H4 (cell line): ENCODE measurements at regions not wholly inside any gene's neighbourhood (a gene's known extent, or its start where the extent isn't known, plus 50 kb on each side); places are given as distances from the start of the nearest gene placed in this dataset.
"Not testable (repeated sequence)": the region's sequence is repeated elsewhere in the genome, so short reads cannot be mapped to it uniquely, and the experiment has no call there.

Experiments
- DNase-seq: peaks from one replicate; pipeline ENCODE4 v3.0.0-alpha.2; 2015; ENCODE audit warnings: low spot score

- DNase-seq = peak; percentile 9
Measured at GRCh38 chr14:48584031-48584430, 908.6 kb upstream of the MDGA2 start.

- DNase-seq = no peak
Measured at GRCh38 chr14:48582938-48583337, 907.5 kb upstream of the MDGA2 start.

- DNase-seq = no peak
Measured at GRCh38 chr14:48580692-48581091, 905.3 kb upstream of the MDGA2 start.

GRCh38 chr14:48575772-48576171 is 900.4 kb upstream of the MDGA2 start:
- no peak for DNase-seq

- DNase-seq = no peak
Measured at GRCh38 chr14:48568688-48569087, 893.3 kb upstream of the MDGA2 start.

- no peak for DNase-seq
Measured at GRCh38 chr14:48568252-48568651, 892.8 kb upstream of the MDGA2 start.

- DNase-seq = no peak
Measured at GRCh38 chr14:48563489-48563888, 888.1 kb upstream of the MDGA2 start.

GRCh38 chr14:48561438-48561837 is 886.0 kb upstream of the MDGA2 start:
- DNase-seq = not testable (repeated sequence)

- no peak for DNase-seq
Measured at GRCh38 chr14:48560421-48560820, 885.0 kb upstream of the MDGA2 start.

- DNase-seq = no peak
Measured at GRCh38 chr14:48553443-48553842, 878.0 kb upstream of the MDGA2 start.

- DNase-seq = no peak
Measured at GRCh38 chr14:48546996-48547395, 871.6 kb upstream of the MDGA2 start.

- no peak for DNase-seq
Measured at GRCh38 chr14:48537600-48537999, 862.2 kb upstream of the MDGA2 start.

- peak; percentile 7 for DNase-seq
Measured at GRCh38 chr14:48536318-48536717, 860.9 kb upstream of the MDGA2 start.

- DNase-seq = no peak
Measured at GRCh38 chr14:48527832-48528231, 852.4 kb upstream of the MDGA2 start.

- no peak for DNase-seq
Measured at GRCh38 chr14:48526307-48526706, 850.9 kb upstream of the MDGA2 start.

- no peak for DNase-seq
Measured at GRCh38 chr14:48504921-48505320, 829.5 kb upstream of the MDGA2 start.

GRCh38 chr14:48490756-48491155 is 815.4 kb upstream of the MDGA2 start:
- no peak for DNase-seq

GRCh38 chr14:48473944-48474343 is 798.5 kb upstream of the MDGA2 start:
- DNase-seq = no peak

- DNase-seq = no peak
Measured at GRCh38 chr14:48456051-48456450, 780.6 kb upstream of the MDGA2 start.

- DNase-seq = no peak
Measured at GRCh38 chr14:48454887-48455286, 779.5 kb upstream of the MDGA2 start.

GRCh38 chr14:48452437-48452995 is 777.1 kb upstream of the MDGA2 start:
- DNase-seq = no peak

GRCh38 chr14:48435221-48435620 is 759.8 kb upstream of the MDGA2 start:
- DNase-seq = peak; percentile 53

- DNase-seq = no peak
Measured at GRCh38 chr14:48430805-48431204, 755.4 kb upstream of the MDGA2 start.

GRCh38 chr14:48429512-48429911 is 754.1 kb upstream of the MDGA2 start:
- no peak for DNase-seq
